Activated CD8-positive, alpha-beta memory T cell treated with anti-CD3 and anti-CD28 coated beads, Interleukin-2, amount 50 U/mL, for 48 hours (primary cell): ENCODE measurements at regions not wholly inside any gene's neighbourhood (a gene's known extent, or its start where the extent isn't known, plus 50 kb on each side); places are given as distances from the start of the nearest gene placed in this dataset.
"Not testable (repeated sequence)": the region's sequence is repeated elsewhere in the genome, so short reads cannot be mapped to it uniquely, and the experiment has no call there.

ENCODE experiments used
- DNase-seq: peaks from one replicate; pipeline ENCODE4 v3.0.0-alpha.2; 2020

- DNase-seq: no peak
Measured at GRCh38 chr9:96130970-96131369, 171.0 kb downstream of the HSD17B3 start.

GRCh38 chr9:96129747-96130146 lies 172.2 kb downstream of the HSD17B3 start:
- no peak for DNase-seq

- DNase-seq: no peak
Measured at GRCh38 chr9:96128880-96129279, 173.1 kb downstream of the HSD17B3 start.

- DNase-seq: no peak
Measured at GRCh38 chr9:96126321-96126881, 175.6 kb downstream of the HSD17B3 start.

- no peak for DNase-seq
Measured at GRCh38 chr9:96125624-96126023, 176.4 kb downstream of the HSD17B3 start.

- no peak for DNase-seq
Measured at GRCh38 chr9:96122751-96123150, 179.2 kb downstream of the HSD17B3 start.

GRCh38 chr9:96122282-96122681 lies 179.7 kb downstream of the HSD17B3 start:
- DNase-seq: no peak

- DNase-seq: no peak
Measured at GRCh38 chr9:96121136-96121535, 180.8 kb downstream of the HSD17B3 start.

GRCh38 chr9:96117398-96118080 lies 184.4 kb downstream of the HSD17B3 start:
- no peak for DNase-seq

- no peak for DNase-seq
Measured at GRCh38 chr9:96116275-96117064, 185.5 kb downstream of the HSD17B3 start.

- no peak for DNase-seq
Measured at GRCh38 chr9:96115836-96116235, 186.1 kb downstream of the HSD17B3 start.

- no peak for DNase-seq
Measured at GRCh38 chr9:96113032-96113431, 188.9 kb downstream of the HSD17B3 start.

GRCh38 chr9:96109680-96110351 lies 192.2 kb downstream of the HSD17B3 start:
- DNase-seq: no peak

GRCh38 chr9:96108691-96109380 lies 193.1 kb downstream of the HSD17B3 start:
- DNase-seq: no peak

- no peak for DNase-seq
Measured at GRCh38 chr9:96107436-96107835, 194.5 kb downstream of the HSD17B3 start.

- DNase-seq: no peak
Measured at GRCh38 chr9:96100385-96101300, 201.3 kb downstream of the HSD17B3 start.

GRCh38 chr9:96090630-96091029 lies 211.3 kb downstream of the HSD17B3 start:
- not testable (repeated sequence) for DNase-seq

- no peak for DNase-seq
Measured at GRCh38 chr9:96089452-96090085, 212.4 kb downstream of the HSD17B3 start.

- DNase-seq: no peak
Measured at GRCh38 chr9:96088510-96088909, 213.0 kb downstream of the ERCC6L2 start.

- DNase-seq: no peak
Measured at GRCh38 chr9:96087669-96088299, 212.3 kb downstream of the ERCC6L2 start.
